Stimulated activated CD4-positive, alpha-beta T cell treated with anti-CD3 and anti-CD28 coated beads, TNF-alpha, amount 100 ng/mL, for 24 hours (primary cell): ENCODE measurements at regions not wholly inside any gene's neighbourhood (a gene's known extent, or its start where the extent isn't known, plus 50 kb on each side); places are given as distances from the start of the nearest gene placed in this dataset.
"Not testable (repeated sequence)": the region's sequence is repeated elsewhere in the genome, so short reads cannot be mapped to it uniquely, and the experiment has no call there.

Experiments used
- DNase-seq, 3 experiments: peaks; one replicate each; pipeline ENCODE4 v3.0.0-alpha.2; 2020; ENCODE audit warnings: low read depth in 3 of 3

DNA sequence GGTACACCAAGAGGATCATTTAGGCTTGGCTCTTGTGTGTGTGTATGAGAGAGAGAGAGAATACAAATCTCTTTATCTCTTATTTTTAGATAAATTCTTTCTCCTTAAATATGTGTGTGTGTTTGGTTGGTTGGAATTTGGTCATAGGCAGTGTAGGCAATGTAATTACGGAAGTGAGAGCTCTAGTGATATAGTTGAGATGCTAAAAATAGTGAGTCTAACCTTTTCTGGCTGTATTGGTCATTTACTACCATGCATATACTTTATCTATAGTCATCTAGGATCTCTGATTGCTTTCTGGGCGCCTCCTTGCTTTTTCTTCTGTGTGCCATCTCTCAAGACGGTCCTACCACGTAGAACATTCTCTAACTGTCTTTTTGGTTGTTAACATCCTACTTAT lies 250.2 kb downstream of the NUF2 start:
- DNase-seq: no peak

DNA sequence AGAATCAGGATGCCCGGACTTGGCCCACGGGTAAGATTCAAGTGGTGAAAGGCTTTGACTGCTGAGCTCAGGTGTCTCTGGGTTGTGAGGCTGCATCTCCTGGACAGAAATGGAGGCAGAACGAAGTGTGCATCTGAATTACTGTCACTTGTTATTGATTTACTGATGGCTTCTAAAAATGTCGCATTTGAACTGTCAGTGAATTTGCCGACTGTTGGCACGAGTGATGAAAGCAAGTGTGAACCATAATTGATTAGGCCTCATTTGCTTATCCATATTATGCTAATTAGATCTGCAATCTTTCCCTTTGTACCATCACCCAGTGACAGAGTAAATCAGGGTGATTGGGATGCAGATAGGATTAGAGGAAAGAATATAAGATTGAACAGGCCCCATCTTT lies 252.4 kb downstream of the NUF2 start:
- DNase-seq: no peak

DNA sequence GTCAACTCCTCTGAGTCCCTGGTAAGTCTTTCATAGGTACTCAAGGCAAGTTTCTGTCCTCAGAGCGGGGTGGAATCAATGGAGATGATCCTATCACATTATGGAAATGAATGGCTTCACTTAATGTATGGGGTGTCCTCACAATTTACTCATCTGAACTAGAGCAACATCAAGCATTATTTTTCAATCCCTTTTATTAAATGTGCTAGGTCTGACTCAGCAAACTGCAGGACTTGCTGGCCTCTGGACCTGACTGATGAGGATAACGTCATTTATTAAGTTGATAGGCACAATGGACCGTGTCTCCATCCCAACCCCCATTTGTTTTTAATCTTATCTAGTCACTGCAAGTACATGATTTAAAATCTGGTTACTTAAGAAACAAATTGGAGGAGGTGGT lies 259.2 kb downstream of the NUF2 start:
- no peak for DNase-seq

DNA sequence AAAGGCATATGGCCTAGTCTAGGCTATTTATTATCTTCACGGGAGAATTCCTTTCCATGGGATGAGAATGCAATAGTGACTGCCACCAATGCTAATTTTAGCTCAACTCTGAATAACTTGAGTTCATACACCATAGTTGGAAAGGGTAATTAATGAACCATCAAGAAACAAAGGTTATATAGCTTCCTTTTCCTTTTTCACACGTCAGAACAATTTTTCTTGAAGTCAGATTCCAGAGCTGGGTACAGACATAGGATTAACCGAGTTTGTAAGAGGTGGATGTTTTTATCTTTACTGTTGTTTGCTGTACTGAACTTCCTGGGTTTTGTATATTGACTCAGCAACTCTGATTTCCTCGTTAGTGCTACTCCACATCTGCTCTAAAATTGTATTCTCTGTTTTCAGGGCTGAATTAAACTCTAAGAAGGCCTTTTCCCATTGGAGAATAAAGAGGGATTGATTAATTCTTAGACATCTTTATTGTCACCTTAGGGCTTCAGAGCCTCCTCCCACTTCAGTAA lies 262.0 kb downstream of the NUF2 start:
- DNase-seq: no peak

DNA sequence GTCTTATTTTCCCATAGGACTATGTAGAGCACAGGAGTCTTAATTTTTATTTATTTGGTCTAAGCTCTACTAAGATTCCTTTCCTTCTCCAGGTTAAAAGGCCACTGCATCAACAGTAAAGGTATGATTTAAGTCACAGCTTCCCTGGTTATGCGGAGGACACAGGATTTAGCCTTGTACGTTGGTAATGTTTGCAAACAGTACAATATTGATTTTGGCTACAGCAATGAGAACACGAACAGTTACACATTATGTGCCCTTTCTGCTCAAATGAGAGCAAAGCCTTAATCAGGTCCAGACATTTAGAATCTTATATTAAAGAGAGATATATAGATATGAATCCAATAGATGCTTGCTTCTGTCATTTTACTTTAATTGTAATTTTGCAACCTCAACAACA lies 264.0 kb downstream of the NUF2 start:
- DNase-seq: no peak

DNA sequence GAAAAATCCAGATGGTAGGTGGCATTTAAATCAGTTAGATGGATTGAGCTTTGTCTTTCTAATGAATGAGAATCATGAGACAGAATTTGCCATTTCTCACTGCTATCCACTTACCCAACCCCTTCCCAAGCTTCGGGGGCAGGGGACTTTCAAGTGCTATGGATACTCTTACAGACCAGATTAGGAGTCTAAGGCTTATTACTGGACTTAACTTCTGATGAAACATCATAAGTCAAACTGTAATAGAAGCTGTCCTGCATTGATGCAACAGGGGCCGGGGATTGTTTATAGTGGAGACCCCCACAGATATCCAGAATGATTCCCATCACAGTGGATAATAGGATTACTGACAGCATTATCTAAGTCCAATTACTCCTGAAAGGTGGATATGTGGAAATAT lies 267.0 kb downstream of the NUF2 start:
- no peak for DNase-seq

DNA sequence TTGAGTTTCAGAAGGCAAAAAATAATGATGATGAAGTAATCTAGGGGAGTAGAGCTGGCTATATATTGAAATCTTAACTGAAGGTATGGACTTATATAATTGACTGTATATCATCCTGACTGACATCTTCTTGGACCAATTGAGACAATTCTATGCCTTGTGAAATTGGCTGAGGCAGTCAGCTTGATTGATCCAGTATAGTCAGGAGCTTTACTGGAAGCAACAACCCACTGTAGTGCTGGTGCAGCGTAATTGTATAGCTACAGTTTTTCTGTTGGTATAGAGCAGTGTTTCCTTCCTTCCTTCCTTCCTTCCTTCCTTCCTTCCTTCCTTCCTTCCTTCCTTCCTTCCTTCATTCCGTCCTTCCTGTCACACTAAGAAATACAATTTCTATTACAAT lies 268.0 kb downstream of the NUF2 start:
- no peak for DNase-seq

DNA sequence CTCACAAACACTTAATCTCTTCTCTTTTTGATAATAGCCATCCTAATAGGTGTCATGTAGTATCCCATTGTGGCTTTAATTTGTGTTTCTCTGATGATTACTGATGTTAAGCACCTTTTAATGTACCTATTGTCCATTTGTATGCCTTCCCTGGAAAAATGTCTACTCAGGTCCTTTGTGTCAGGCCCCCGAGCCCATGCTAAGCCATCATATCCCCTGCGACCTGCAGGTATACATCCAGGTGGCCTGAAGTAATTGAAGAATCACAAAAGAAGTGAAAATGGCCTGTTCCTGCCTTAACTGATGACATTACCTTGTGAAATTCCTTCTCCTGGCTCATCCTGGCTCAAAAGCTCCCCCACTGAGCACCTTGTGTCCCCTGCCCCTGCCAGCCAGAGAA lies 269.4 kb downstream of the NUF2 start:
- DNase-seq: not testable (repeated sequence)

DNA sequence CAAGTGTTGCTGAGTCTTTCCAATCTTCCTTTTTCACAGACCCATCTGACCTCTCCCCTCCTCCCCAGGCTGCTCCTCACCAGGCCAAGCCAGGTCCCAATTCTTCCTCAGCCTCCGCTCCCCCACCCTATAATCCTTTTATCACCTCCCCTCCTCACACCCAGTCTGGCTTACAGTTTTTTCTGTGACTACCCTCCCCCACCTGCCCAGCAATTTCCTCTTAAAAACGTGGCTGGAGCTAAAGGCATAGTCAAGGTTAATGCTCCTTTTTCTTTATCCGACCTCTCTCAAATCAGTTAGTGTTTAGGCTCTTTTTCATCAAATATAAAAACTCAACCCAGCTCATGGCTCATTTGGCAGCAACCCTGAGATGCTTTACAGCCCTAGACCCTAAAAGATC lies 270.9 kb downstream of the NUF2 start:
- not testable (repeated sequence) for DNase-seq

DNA sequence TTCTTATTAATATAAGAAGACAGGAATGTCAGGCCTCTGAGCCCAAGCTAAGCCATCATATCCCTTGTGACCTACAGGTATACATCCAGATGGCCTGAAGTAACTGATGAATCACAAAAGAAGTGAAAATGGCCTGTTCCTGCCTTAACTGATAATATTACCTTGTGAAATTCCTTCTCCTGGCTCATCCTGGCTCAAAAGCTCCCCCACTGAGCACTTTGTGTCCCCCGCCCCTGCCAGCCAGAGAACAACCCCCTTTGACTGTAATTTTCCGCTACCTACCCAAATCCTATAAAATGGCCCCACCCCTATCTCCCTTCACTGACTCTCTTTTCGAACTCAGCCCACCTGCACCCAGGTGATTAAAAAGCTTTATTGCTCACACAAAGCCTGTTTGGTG lies 274.4 kb downstream of the NUF2 start:
- not testable (repeated sequence) for DNase-seq

DNA sequence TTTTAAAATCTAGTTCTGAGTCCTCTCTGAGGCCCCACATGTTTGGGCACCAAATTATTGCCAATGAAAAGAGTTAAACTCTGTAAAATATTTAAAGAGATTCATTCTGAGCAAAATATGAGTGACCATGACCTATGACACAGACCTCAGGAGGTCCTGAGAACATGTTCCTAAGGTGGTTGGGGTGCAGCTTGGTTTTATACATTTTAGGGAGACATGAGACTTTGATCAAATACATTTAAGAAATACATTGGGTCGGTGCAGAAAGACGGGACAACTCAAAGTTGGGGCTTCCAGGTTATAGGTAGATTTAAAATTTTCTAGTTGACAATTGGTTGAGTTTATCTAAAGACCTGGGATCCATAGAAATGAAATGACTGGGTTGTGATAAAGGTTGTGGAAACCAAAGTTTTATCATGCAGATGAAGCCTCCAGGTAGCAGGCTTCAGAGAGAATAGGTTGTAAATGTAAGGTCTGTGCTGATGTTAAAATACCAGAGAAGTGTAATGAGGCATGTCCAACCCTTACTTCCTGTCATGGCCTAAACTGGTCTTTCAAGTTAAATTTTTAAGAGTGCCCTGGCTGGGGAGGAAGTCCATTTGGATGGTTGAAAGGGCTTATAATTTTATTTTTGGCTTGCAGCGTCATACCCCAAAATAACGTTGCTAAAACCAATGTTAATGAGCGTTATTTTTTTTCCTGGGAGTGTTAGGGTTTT lies 274.9 kb downstream of the NUF2 start:
- DNase-seq: no peak

DNA sequence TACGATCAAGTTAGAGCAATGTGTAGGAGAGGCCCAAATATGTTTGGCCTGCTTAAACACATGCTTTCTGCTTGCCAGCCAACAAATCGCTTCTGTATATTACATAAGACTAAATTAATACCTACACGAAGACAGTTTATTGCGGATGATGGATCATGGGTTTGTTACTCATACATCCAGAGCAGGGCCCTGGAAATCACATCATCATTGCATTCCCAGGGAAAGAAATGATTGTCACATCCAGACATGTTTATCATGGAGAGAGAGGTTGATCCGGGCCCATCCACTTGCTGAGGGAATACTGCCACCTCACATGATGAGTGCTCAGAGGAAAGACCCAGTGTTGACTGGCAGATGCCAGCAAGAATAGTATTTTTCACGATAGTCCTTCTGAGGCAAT lies 282.6 kb downstream of the NUF2 start:
- no peak for DNase-seq

DNA sequence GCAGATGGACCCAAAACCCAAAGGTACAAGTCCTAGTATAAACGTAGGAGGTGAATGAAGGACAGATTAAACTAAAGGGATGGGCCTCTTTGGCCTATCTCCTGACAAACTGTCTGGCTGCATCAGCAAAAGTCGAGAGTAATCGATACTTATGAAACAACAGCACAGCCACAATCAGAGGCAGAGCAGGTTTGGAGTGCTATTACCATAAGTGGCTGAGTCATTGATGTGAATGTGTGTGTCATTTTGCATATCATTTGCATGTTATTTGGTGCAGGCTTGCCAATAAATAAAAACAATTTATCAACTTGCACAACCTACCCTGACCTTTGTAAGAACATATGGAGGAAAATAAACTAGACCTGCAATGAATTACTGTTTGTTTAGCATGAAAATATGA lies 283.1 kb downstream of the NUF2 start:
- DNase-seq: no peak

DNA sequence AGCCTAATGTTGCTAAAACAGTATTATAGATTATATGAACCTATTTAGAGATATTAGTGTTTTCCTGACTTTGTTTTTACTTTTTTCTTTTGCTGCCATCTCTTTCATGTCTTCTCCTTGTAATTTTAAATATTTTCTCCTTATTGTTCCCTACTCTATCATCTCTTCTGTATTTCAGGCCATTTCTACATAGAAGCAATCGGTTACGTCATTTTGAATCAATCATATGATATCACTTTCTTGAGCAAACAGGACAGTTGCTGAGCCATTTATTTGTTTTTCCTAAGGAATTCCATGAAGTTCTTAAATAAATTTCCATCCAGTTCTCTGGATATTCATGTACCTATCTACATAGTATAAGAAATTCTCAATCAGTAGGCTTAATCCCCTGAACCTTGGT lies 287.2 kb downstream of the NUF2 start:
- DNase-seq: no peak

DNA sequence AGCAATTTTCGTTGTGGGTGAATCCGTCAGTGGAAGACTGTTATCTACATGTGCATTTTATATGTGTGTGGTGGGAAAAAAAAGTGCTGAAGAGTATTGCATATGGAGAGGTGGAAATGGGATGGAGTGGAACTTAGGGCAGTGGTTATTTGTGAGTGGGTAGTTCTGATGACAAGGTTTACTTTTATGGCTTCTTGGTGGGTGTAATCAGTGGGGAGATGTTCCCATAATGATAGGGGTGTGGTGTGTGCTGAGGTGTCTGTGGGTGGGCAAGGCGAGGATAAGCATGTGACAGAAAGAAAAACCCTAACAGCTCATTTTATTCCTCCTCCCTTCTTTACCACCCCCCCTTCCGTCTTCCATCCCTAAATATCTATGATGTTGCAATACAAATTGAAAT lies 288.1 kb downstream of the NUF2 start:
- DNase-seq: no peak

DNA sequence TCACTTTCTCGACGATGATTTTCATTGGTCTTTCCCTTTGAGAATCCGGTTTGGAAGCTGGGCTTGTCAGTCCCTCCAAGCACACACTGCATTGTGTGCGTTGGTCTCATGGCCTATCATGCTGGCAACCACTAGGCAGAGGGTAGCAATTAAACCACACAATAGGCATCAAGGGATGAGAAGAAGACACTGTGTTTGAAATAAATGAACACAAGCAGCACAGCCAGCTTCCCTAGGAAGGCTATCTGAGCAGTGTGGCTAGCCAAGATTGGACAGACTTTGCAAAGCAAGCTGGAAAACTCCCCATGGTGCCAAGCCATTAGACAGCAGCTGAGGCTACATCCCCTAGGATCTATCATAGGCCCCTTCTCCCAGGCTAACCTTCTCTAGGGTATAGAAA lies 288.7 kb downstream of the NUF2 start:
- DNase-seq: no peak

DNA sequence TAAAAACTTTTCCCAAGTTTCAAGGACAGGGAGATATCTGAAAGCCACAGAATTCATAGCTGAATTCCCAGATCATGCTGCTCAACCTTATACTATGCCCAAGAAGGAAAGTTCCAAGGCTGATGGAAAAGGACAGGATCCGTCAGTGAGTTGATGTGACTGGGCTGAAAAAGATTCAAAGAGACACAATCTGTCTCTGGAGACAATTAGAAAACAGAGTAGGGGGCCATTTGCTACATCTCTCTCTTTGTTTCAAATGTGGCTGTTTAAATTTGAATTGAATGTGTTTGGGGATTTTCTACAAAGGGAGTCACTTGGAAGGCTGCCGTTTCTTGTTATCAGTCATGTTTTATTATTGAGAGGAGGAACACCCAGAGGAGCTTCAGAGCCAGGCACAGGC lies 292.6 kb downstream of the NUF2 start:
- DNase-seq: no peak

DNA sequence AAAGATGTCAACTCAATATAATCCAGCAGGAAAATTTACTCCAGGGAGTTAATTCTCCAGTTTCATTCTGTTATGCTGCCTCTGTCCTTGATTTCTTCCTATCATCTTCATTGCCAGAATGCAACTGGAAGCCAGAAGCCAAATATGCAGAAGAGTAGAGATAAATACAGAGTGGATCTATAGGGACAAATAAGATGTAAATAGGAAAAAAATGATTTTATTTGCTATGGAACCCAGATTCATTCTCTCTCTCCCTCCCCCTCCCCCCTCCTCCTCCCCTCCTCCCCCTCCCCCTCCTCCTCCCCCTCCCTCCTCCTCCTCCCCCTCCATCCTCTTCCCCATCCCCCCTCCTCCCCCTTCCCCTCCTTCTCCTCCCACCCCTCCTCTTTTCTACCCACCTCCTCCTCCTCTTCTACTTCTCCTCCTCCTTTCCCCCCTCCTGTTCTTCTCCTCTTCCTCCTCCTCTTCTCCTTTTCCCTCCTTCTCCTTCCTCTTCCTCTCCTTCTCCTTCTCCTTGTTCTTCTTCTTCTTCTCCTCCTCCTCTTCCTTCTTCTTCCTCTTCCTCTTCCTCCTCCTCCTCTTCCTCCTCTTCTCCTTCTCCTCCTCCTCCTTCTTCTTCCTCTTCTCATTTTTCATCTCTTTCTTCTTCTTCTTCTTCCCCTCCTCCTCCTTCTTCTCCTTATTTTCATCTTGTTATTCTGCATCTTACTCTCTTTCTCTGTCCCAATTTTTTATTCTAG lies 306.4 kb downstream of the NUF2 start:
- DNase-seq: no peak

DNA sequence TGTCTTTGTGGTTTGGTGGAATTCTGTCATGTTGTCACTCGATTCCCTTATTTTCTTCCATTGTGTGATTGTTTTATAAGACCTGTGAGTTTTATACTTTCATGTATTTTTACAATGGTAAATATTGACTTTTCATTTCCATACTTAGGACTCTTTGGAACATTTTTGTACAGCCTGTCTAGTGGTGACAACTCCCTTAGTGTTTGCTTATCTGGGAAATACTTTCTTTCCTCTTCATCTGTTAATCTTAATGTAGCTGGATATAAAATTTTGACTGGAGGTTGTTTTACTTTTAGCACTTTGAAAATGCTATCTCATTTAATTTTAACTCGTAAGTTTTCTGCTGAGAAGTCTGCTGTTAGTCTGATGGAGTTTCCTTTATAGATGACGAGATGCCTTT lies 310.5 kb downstream of the NUF2 start:
- no peak for DNase-seq

DNA sequence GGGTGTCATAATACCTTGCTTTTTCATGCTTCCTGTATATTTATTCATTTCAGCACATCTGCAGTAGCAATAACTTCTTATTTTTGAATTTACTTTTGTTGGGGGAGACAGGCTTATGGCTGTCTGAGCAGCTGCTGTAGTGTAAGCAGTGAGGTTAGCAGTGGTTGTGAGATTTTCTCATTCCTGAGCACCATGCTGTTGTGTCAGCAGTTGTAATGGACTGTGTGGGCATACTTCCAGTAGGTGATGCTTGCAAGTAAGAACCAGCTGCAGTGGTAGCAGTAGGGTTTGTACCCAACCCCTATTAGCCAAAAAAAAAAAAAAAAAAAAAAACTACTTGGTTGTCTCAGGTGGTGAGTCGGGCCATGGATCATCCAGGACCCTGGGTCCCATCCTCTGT lies 311.6 kb downstream of the NUF2 start:
- DNase-seq: no peak

DNA sequence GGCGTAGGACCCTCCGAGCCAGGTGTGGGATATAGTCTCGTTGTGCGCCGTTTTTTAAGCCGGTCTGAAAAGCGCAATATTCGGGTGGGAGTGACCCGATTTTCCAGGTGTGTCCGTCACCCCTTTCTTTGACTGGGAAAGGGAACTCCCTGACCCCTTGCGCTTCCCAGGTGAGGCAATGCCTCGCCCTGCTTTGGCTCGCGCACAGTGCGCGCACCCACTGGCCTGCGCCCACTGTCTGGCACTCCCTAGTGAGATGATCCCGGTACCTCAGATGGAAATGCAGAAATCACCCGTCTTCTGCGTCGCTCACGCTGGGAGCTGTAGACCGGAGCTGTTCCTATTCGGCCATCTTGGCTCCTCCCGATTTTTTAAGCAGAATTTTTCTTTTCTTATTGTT lies 323.9 kb downstream of the NUF2 start:
- DNase-seq: not testable (repeated sequence)

DNA sequence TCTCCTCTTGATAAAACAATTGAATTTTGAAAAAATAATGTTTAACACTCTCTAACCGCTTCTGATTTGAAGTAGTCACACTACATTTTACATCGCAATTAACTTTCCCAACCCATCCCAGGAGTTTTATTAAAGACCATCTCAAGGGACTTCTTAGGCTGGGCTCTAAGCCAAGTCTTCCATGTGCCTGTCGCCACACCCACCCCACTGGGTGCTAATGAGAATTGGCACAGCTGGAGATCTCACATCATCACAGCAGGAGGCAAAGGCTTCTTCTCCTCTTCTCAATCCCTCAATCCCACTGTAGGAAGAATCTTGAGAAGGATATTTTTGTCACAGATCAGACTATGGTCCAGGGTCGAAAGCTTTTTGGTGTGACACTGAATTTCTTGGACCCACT lies 328.9 kb downstream of the NUF2 start:
- no peak for DNase-seq

DNA sequence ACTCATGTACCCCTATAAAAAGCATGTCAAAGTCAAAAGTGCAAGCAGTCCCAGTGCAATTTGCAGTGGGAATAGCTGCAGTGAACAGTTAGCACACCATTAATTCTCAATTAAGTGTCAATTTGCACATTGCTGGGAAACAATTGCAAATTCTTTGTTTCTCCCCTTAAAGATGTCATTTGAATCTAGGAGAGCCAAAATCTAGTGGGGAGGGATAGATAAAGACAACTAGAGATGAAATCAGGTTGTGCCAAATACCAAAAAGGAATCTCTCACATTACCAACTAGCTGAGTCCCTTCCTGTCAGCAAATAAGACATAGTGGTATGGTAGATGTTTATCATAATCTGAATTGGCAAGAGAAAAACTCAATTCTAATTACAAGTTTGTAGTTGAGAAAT lies 330.7 kb downstream of the NUF2 start:
- no peak for DNase-seq
